Spleen (tissue), 7 donors: ENCODE measurements at regions not wholly inside any gene's neighbourhood (a gene's known extent, or its start where the extent isn't known, plus 50 kb on each side); places are given as distances from the start of the nearest gene placed in this dataset.
"Not testable (repeated sequence)": the region's sequence is repeated elsewhere in the genome, so short reads cannot be mapped to it uniquely, and the experiment has no call there.

Experiments used
- POLR2A ChIP-seq, 3 donors: fragments of 450-650 bp; IDR thresholded peaks; one replicate each; pipeline ENCODE4 v1.5.1; 2017; ENCODE audit warnings: antibody characterized with exemption in 3 of 3, mild to moderate bottlenecking in 1 of 3
- TF ChIP-seq, protein P1 (sequence below), 11 experiments: fragments of 200-600 bp in 7 of 11; fragments of 450-650 bp in 4 of 11; sonication (generic) in 4 of 11; IDR thresholded peaks in 8 of 11; conservative IDR thresholded peaks in 3 of 11; 1 replicate in 7 of 11; 2 replicates in 4 of 11; pipeline versions ENCODE4 v1.4.0 to v1.8.0; 2016 to 2021; ENCODE audit warnings: antibody characterized with exemption in 11 of 11, inconsistent platforms in 4 of 11, mild to moderate bottlenecking in 1 of 11
- donor health status: DM: no; HTN: no; CAD: no; lungs with moderate emphysema.
- donor health status: DM: no; HTN: no; CAD: no.
- donor health status: DM: no; HTN: no; CAD: no.

DNA sequence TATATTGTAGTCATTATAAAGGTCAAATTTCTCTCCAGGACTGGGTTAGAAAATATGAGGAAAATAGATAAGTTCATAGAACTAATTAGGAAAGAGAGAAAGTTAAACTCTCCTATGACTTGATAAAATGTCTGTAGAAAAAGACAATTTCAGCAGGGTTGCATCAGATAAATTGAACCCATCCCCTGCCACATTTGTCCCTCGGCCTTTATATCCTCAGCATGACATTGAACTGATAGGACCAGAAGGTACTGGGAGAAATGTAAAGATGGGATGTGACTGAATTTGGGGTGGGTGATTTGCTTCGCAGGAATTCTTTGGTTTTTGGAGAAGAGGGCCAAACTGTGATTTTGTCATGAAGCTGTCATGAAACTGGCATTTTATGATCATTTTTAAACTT, 68.1 kb upstream of the KIF2A start:
- TF ChIP-seq, protein P1, sequence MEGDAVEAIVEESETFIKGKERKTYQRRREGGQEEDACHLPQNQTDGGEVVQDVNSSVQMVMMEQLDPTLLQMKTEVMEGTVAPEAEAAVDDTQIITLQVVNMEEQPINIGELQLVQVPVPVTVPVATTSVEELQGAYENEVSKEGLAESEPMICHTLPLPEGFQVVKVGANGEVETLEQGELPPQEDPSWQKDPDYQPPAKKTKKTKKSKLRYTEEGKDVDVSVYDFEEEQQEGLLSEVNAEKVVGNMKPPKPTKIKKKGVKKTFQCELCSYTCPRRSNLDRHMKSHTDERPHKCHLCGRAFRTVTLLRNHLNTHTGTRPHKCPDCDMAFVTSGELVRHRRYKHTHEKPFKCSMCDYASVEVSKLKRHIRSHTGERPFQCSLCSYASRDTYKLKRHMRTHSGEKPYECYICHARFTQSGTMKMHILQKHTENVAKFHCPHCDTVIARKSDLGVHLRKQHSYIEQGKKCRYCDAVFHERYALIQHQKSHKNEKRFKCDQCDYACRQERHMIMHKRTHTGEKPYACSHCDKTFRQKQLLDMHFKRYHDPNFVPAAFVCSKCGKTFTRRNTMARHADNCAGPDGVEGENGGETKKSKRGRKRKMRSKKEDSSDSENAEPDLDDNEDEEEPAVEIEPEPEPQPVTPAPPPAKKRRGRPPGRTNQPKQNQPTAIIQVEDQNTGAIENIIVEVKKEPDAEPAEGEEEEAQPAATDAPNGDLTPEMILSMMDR (IDR thresholded peaks at IDR 0.05 in 8 of 11, conservative IDR thresholded peaks at IDR 0.05 in 3 of 11): not testable (repeated sequence)
- TF ChIP-seq POLR2A (IDR thresholded peaks at IDR 0.05): not testable (repeated sequence)
